ENCODE measurements at regions not wholly inside any gene's neighbourhood (a gene's known extent, or its start where the extent isn't known, plus 50 kb on each side); places are given as distances from the start of the nearest gene placed in this dataset.
"Not testable (repeated sequence)": the region's sequence is repeated elsewhere in the genome, so short reads cannot be mapped to it uniquely, and the experiment has no call there.

GRCh38 chr15:79778378-79778990 is 118.3 kb downstream of the MTHFS start:
- no peaks in the 10 kb centered on the region for H3K4me1 ChIP-seq (ENCODE audit: insufficient read depth, insufficient read length)
- H3K36me3 ChIP-seq (ENCODE audit: insufficient read depth, insufficient read length, low read length) = no peaks in the 10 kb centered on the region
- H3K4me3 ChIP-seq (ENCODE audit: insufficient read length, low read depth) = no peak overlapping the region
- no peak overlapping the region for H3K9ac ChIP-seq (ENCODE audit: insufficient read length, low read depth)
- TF ChIP-seq SUZ12 (IDR thresholded peaks at IDR 0.05; ENCODE audit: extremely low read depth, insufficient read depth, insufficient read length) (no peak), YY1 (IDR thresholded peaks at IDR 0.05; ENCODE audit: insufficient read depth, insufficient read length) (no peak), ZNF274 (IDR thresholded peaks at IDR 0.05; ENCODE audit: low read depth, low read length) (no peak)
- no peaks in the 10 kb centered on the region for H3K27me3 ChIP-seq (ENCODE audit: insufficient read depth, insufficient read length)
- DNase-seq (ENCODE audit: low read depth, low spot score) = no peak
- H3K9me3 ChIP-seq (ENCODE audit: insufficient read depth, low read length) = peaks cover 12% of the 10 kb centered on the region

GRCh38 chr15:79779746-79780145 is 117.1 kb downstream of the MTHFS start:
- no peak overlapping the region for H3K4me3 ChIP-seq (ENCODE audit: insufficient read length, low read depth)
- DNase-seq (ENCODE audit: low read depth, low spot score) = no peak
- H3K36me3 ChIP-seq (ENCODE audit: insufficient read depth, insufficient read length, low read length) = no peaks in the 10 kb centered on the region
- no peaks in the 10 kb centered on the region for H3K27me3 ChIP-seq (ENCODE audit: insufficient read depth, insufficient read length)
- no peak overlapping the region for H3K9ac ChIP-seq (ENCODE audit: insufficient read length, low read depth)
- peaks cover 12% of the 10 kb centered on the region for H3K9me3 ChIP-seq (ENCODE audit: insufficient read depth, low read length)
- TF ChIP-seq YY1 (IDR thresholded peaks at IDR 0.05; ENCODE audit: insufficient read depth, insufficient read length) (no peak), SUZ12 (IDR thresholded peaks at IDR 0.05; ENCODE audit: extremely low read depth, insufficient read depth, insufficient read length) (no peak), ZNF274 (IDR thresholded peaks at IDR 0.05; ENCODE audit: low read depth, low read length) (no peak)
- no peaks in the 10 kb centered on the region for H3K4me1 ChIP-seq (ENCODE audit: insufficient read depth, insufficient read length)

- H3K27me3 ChIP-seq (ENCODE audit: insufficient read depth, insufficient read length); H3K9ac ChIP-seq (ENCODE audit: insufficient read length, low read depth); H3K4me1 ChIP-seq (ENCODE audit: insufficient read depth, insufficient read length); H3K4me3 ChIP-seq (ENCODE audit: insufficient read length, low read depth); H3K36me3 ChIP-seq (ENCODE audit: insufficient read depth, insufficient read length, low read length); DNase-seq (ENCODE audit: low read depth, low spot score): not testable (repeated sequence)
- H3K9me3 ChIP-seq (ENCODE audit: insufficient read depth, low read length) = peaks cover 12% of the 10 kb centered on the region
These were observed 114.5 kb downstream of the MTHFS start for GRCh38 chr15:79782307-79782706.
